ENCODE measurements at regions not wholly inside any gene's neighbourhood (a gene's known extent, or its start where the extent isn't known, plus 50 kb on each side); places are given as distances from the start of the nearest gene placed in this dataset.

GRCh38 chr1:60825593-60825992, 256.8 kb upstream of the NFIA start:
- TF ChIP-seq POLR2AphosphoS5 (IDR thresholded peaks at IDR 0.05) = no peak
- TF ChIP-seq CTCF (IDR thresholded peaks at IDR 0.05) = no peak
- no peak for TF ChIP-seq POLR2A (IDR thresholded peaks at IDR 0.05)

Data from breast epithelium (tissue), 3 donors.